ENCODE measurements at regions not wholly inside any gene's neighbourhood (a gene's known extent, or its start where the extent isn't known, plus 50 kb on each side); places are given as distances from the start of the nearest gene placed in this dataset.

DNA sequence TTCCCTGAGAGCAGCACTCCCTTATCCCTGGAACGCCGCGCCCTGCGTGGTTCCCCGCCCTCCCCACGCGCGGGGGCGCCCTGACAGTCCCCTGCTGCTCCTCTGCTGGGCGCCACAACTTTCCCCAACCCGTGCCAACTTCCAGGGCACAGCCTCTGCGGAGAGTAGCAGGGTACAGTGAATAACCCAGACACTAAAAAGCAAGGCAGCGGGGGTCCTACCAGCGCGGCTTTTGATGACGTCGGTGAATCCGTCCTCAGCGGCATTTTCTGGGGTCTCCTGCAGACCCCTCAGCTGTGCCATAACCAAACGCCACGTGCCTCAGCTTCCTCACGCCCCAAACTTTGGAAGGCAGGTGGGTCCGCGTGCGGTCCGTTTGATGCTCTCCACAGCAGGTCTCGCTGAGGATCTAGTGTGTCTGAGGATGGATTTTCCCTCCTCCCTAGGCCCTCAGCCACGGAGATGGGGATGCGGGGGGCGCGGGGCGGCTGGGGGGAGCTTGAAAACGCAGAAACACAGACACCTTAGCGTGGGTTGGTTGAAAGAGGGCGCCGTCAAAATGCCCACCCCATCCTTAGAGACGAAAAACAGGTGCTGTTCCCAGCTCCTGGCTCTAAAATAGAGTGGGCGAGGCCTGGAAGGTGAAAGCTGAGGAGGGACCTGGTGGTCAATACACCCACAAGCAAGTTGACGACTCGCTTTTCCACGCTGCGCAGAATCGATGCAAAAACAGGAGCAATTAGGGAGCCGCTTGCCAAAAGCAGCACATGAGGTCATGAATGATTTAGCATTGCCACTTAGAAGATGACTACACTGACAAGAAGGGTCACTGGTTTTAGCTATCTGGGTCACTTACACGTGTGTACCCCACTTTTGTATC lies 405.6 kb downstream of the FAM47A start:
- TF ChIP-seq, protein P1, sequence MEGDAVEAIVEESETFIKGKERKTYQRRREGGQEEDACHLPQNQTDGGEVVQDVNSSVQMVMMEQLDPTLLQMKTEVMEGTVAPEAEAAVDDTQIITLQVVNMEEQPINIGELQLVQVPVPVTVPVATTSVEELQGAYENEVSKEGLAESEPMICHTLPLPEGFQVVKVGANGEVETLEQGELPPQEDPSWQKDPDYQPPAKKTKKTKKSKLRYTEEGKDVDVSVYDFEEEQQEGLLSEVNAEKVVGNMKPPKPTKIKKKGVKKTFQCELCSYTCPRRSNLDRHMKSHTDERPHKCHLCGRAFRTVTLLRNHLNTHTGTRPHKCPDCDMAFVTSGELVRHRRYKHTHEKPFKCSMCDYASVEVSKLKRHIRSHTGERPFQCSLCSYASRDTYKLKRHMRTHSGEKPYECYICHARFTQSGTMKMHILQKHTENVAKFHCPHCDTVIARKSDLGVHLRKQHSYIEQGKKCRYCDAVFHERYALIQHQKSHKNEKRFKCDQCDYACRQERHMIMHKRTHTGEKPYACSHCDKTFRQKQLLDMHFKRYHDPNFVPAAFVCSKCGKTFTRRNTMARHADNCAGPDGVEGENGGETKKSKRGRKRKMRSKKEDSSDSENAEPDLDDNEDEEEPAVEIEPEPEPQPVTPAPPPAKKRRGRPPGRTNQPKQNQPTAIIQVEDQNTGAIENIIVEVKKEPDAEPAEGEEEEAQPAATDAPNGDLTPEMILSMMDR (IDR thresholded peaks at IDR 0.05): no peak
- TF ChIP-seq, protein P2, sequence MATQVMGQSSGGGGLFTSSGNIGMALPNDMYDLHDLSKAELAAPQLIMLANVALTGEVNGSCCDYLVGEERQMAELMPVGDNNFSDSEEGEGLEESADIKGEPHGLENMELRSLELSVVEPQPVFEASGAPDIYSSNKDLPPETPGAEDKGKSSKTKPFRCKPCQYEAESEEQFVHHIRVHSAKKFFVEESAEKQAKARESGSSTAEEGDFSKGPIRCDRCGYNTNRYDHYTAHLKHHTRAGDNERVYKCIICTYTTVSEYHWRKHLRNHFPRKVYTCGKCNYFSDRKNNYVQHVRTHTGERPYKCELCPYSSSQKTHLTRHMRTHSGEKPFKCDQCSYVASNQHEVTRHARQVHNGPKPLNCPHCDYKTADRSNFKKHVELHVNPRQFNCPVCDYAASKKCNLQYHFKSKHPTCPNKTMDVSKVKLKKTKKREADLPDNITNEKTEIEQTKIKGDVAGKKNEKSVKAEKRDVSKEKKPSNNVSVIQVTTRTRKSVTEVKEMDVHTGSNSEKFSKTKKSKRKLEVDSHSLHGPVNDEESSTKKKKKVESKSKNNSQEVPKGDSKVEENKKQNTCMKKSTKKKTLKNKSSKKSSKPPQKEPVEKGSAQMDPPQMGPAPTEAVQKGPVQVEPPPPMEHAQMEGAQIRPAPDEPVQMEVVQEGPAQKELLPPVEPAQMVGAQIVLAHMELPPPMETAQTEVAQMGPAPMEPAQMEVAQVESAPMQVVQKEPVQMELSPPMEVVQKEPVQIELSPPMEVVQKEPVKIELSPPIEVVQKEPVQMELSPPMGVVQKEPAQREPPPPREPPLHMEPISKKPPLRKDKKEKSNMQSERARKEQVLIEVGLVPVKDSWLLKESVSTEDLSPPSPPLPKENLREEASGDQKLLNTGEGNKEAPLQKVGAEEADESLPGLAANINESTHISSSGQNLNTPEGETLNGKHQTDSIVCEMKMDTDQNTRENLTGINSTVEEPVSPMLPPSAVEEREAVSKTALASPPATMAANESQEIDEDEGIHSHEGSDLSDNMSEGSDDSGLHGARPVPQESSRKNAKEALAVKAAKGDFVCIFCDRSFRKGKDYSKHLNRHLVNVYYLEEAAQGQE (IDR thresholded peaks at IDR 0.05; ENCODE audit: insufficient read depth in 1 of 2, low read depth in 2 of 2, low read length in 1 of 2): no peak
- TF ChIP-seq POLR2AphosphoS5 (IDR thresholded peaks at IDR 0.05; ENCODE audit: low read depth, low read length): no peak
- TF ChIP-seq TCF7L2 (IDR thresholded peaks at IDR 0.05; ENCODE audit: low read depth, low read length): no peak
